ENCODE measurements at regions not wholly inside any gene's neighbourhood (a gene's known extent, or its start where the extent isn't known, plus 50 kb on each side); places are given as distances from the start of the nearest gene placed in this dataset.

GRCh38 chr3:88336894-88337293, 187.1 kb downstream of the C3orf38 start:
- H3K4me3 ChIP-seq (ENCODE audit: low read depth, low read length) = no peak overlapping the region
- TF ChIP-seq CTCF (conservative IDR thresholded peaks at IDR 0.05; ENCODE audit: low read depth, low read length) = no peak
- no peak for DNase-seq (ENCODE audit: low read depth)

GRCh38 chr3:88343264-88343663, 193.5 kb downstream of the C3orf38 start:
- H3K4me3 ChIP-seq (ENCODE audit: low read depth, low read length) = no peak overlapping the region
- DNase-seq (ENCODE audit: low read depth) = no peak
- TF ChIP-seq CTCF (conservative IDR thresholded peaks at IDR 0.05; ENCODE audit: low read depth, low read length) = no peak

- TF ChIP-seq CTCF (conservative IDR thresholded peaks at IDR 0.05; ENCODE audit: low read depth, low read length) = no peak
- H3K4me3 ChIP-seq (ENCODE audit: low read depth, low read length) = no peak overlapping the region
These were observed 196.9 kb downstream of the C3orf38 start for GRCh38 chr3:88346643-88347042.

DNA sequence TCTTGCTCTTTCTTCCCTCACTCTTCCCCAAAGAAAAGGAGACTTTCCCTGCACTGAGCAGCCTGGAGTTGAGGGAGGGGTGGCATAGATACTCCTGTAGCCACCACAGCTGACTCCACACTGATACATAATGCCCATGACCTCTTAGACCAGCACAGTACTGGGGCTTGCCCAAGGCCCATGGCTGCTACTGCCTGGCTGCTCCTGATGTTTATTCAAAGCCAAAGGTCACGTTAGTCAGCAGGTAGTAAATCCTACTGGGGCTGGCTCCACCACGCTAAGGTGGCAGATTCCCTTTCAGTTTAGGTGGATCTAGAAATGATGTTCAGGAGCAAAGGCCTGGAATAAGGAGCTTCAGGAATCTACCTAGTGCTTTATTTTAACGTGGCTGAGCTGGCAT, 212.7 kb downstream of the C3orf38 start:
- DNase-seq (ENCODE audit: low read depth) = no peak
- H3K4me3 ChIP-seq (ENCODE audit: low read depth, low read length) = no peak overlapping the region
- no peak for TF ChIP-seq CTCF (conservative IDR thresholded peaks at IDR 0.05; ENCODE audit: low read depth, low read length)

More at GRCh38 chr3:88346643-88347042, 196.9 kb downstream of the C3orf38 start:
- no peak for DNase-seq (ENCODE audit: low read depth)

DNA sequence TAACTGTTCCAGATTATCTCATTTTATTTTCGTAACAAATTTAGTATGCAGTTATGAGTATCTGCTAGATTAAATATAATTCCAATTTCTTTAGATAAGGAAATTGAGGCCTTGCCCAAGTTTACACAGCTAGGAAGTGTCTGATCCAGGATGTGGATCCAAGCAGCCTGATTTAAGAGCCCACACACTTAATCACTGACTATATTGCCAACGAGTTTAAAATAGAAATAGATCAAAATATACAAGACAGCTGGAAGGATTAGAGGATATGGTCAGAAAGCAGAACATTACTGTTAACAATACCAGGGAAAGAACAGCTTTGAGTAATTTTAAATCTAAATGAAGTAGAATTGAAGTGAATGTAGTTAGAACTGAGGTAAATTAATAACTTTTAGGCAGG, 215.2 kb downstream of the C3orf38 start:
- DNase-seq (ENCODE audit: low read depth) = no peak
- TF ChIP-seq CTCF (conservative IDR thresholded peaks at IDR 0.05; ENCODE audit: low read depth, low read length) = no peak
- H3K4me3 ChIP-seq (ENCODE audit: low read depth, low read length) = no peak overlapping the region

- no peak for TF ChIP-seq CTCF (conservative IDR thresholded peaks at IDR 0.05; ENCODE audit: low read depth, low read length)
- peak; percentile 64 for DNase-seq (ENCODE audit: low read depth)
- no peak overlapping the region for H3K4me3 ChIP-seq (ENCODE audit: low read depth, low read length)
These were observed 219.6 kb downstream of the C3orf38 start for GRCh38 chr3:88369337-88369736.

DNA sequence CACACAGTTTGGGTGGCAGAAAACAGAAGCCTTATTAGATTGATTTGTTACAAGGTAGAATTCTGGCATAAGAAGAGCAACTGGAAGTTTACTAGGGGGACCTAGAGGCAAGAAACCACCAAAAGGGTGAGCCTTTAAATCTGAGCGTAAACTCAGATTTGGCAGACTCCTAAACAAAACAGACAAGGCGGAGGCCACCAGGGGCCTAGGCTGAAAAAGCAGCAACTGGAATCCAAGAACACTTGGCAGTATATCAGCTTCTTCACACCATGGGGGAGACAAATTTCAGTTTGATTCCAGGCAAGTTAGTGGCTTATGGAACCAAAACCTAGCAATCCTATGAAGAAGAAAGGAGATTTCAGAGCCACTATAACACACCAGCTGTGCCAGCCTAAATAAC, 220.0 kb downstream of the C3orf38 start:
- TF ChIP-seq CTCF (conservative IDR thresholded peaks at IDR 0.05; ENCODE audit: low read depth, low read length) = peak; percentile 7
- no peak overlapping the region for H3K4me3 ChIP-seq (ENCODE audit: low read depth, low read length)

More for the DNA sequence above, 220.0 kb downstream of the C3orf38 start:
- peak; percentile 39 for DNase-seq (ENCODE audit: low read depth)

Data from choroid plexus epithelial cell (primary cell).